HG03558 (cell line): ENCODE measurements at regions not wholly inside any gene's neighbourhood (a gene's known extent, or its start where the extent isn't known, plus 50 kb on each side); places are given as distances from the start of the nearest gene placed in this dataset.
"Not testable (repeated sequence)": the region's sequence is repeated elsewhere in the genome, so short reads cannot be mapped to it uniquely, and the experiment has no call there.

ENCODE experiments used
- ATAC-seq: cut with Tn5 transposase; IDR thresholded peaks from one replicate; pipeline ENCODE4 v1.9.1; 2021; ENCODE audit warnings: moderate number of reproducible peaks; ENCODE audit not compliant: unreplicated experiment; ENCODE audit errors: extremely low read depth

GRCh38 chr11:47928426-47928825 lies 51.9 kb upstream of the PTPRJ start:
- no peak for ATAC-seq

GRCh38 chr11:47924184-47924691 lies 56.1 kb upstream of the PTPRJ start:
- no peak for ATAC-seq

- ATAC-seq = no peak
These were observed 56.7 kb upstream of the PTPRJ start for GRCh38 chr11:47923667-47924066.

- ATAC-seq = not testable (repeated sequence)
These were observed 59.2 kb upstream of the PTPRJ start for GRCh38 chr11:47921080-47921555.

DNA sequence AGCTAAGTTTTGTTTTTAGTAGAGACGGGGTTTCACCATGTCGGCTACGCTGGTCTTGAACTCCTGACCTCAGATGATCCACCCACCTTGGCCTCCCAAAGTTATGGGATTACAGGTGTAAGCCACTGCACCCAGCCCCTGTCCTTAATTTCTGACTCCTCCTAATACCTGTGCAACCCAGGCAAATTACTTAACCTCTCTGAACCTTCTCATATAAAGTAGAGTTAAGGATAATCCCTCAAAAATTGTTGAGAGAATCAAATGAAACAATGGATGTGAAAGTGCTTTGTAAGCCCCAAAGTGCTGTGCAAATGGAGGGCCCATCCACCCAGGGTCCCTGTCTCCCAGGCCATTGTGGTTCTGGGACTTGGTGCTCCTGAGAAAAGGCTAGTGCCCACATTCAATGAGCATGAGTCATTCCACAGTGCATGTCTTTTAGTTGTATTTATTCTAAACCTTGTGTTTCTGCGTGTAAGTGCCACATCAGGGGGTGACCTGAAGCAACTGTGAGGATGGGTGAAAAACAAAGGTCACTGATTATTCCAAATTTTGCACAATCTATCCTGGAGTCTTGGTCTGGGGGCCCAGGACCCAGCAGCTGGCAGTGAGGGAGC lies 61.4 kb upstream of the PTPRJ start:
- no peak for ATAC-seq

- ATAC-seq = no peak
These were observed 62.0 kb upstream of the PTPRJ start for GRCh38 chr11:47918370-47918690.

DNA sequence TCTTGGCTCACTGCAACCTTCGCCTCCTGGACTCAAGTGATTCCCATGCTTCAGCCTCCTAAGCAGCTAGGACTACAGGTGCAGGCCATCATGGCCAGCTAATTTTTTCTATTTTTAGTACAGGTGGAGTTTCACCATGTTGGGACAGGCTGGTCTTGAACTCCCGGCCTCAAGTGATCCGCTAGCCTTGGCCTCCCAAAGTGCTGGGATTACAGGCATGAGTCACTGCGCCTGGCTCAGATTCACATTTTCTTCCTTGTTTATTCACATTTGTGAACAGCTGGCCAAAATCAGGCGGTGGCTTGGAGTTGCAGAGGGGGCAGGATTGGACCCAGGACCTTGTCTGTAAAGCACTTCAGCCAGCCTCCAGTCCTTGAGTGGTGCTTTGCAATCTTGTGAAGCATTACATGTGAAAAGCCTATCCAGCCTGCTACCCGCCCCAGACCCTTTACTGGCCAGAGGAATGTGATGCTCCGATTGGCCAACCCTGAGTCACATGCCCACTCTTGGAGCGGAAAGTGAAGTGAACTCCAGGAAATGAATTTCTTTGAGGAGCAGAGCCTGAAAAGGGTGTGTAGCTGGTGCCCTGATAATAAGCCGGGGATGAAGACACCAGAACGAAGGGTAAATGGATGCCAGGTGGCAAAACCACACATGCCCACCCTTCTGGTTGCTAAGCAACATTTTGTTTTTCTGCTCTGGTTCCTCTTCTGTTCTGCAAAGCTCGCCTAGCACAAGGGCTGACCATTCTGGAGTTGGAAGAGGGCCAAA lies 62.6 kb upstream of the PTPRJ start:
- no peak for ATAC-seq

DNA sequence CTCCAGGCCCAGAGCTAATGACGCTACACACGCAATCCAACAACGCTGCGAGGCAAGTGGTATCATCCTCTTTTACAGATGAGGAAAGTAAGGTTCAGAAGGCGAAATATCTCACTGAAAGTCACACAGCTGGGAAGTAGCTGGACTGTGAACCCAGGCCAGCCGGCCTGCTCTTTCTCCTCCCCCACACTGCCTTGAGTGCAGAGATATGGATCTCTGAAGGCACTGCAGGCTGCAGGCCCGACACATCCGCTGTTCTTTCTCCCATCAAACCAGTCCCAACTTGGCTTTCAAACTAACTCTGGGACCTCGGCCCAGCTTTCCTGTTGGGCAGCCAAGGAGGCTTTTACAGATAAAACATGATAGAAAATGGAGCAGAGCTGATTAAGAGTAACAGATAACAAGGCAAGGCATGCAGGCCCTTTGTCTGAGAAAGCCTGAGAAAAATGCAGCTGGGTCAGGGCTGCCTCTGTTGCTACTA lies 64.0 kb upstream of the PTPRJ start:
- no peak for ATAC-seq

GRCh38 chr11:47915783-47916182 lies 64.6 kb upstream of the PTPRJ start:
- ATAC-seq = no peak

DNA sequence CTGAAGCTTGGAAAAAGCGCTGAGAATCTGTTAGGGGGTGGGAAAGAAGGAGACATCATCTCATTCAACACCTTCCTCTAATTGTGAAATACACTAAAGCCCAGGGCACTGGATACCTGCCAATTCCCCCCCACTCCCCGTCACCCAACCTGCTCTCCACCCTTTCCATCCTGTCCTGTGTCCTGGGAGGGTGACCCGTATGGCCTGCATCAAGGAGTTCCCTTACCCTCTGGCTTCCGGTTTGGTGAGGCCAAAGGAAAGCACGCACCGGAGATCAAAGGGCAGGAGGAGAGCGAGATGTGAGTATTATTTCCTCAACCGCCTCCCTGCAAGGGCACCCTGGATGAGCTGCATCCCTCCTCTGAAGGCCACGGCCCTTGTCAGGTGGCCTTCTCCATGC lies 65.0 kb upstream of the PTPRJ start:
- no peak for ATAC-seq

DNA sequence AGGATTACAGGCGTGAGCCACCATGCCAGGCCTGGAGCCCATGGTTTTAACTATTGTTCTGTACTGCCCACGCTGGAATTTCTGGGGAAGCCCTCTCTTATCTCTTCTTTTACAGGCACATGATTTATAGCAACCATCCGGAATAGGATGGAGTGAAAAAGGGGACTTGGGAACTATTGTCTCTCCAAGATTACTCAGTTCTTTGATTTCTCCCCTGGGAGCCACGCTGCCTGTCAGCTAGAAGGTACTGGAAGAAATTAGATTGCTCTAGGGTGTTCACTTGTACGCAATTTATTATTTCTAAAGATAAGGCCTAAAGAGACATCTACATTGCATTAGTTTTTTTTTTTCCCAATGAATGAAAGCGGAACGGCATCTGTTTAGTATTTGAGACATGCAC lies 65.6 kb upstream of the PTPRJ start:
- no peak for ATAC-seq

DNA sequence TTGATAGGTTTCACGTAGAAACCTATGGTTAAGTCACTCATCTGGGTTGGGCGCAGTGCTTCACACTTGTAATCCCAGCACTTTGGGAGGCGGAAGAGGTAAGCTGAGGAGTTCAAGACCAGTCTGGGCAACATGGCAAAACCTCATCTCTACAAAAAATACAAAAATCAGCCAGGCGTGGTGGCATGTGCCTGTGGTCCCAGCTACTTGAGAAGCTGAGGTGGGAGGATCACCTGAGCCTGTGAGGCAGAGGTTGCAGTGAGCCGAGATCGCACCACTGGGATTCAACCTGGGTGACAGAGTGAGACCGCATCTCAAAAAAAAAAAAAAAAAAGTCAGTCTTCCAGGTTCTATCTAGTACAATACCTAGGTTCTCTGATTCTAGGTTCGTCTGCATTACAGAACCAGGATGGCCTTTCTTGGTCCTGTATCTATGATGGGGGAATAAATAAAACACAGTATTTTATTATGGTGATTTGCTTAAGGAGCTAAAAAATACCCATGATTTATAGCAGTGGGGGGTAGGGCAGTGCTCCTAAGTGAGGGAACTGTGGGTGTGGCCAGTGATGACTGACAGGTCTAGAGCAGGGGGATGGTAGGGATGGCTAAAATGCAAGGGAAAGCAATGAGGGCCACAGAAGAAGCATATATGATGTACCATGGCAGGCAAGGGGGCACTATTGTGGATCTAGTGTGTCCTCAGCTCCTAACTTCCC lies 65.5 kb upstream of the NUP160 start:
- ATAC-seq = no peak

GRCh38 chr11:47912843-47913437 lies 64.8 kb upstream of the NUP160 start:
- no peak for ATAC-seq

DNA sequence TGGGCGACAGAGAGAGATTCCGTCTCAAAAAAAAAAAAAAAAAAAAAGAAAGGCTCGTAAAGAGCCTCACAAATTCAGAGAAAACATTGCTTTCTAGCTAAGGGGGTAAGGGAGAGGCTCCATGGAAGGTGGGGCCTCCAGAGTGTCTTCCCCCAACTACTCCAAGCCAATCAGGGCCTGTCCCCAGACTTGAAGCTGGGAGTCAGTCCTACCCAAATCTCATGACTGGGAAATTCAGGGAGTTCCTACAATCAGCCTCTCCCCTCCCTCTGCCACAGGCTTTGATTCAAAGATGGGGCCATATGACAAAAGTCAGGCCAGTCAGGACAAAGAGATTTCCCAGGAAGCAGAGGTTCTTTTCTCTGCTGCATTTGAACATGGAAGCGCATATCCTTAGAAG lies 63.0 kb upstream of the NUP160 start:
- ATAC-seq = no peak

DNA sequence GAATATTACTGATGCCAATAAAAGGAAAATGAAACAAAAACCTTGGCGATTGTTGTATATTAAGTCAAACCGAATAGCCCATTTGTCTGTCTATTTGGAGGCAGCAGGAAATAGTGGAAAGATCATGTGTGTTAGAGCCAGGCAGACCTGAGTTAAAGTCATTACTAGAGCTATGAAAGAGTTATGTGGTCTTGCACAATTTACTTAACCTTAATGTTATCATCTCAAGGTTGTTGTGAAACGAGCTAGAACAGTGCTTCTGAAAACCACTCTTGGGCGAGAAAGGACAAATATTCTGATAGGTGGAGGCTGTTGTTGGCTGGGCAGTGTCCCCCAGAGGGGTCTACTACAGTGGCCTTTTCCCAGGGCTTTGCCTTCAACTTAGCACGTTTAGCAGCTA lies 60.0 kb upstream of the NUP160 start:
- no peak for ATAC-seq

GRCh38 chr11:47907499-47907898 lies 59.3 kb upstream of the NUP160 start:
- no peak for ATAC-seq

DNA sequence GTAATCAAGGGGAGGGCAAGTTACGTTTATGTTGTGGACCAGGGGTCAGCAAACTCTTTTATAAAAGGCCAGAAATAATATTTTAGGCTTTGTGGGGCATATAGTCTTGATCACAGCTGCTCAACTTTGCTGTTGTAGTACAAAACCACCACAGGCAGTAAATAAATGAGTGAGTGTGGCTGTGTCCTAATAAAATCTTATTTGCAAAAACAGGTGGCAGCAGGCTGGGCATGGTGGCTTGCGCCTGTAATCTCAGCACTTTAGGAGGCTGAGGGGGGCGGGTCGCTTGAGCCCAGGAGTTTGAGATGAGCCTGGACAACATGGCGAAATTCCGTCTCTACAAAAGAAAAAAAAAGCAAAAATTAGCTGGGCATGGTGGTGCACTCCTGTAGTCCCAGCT lies 57.9 kb upstream of the NUP160 start:
- ATAC-seq = no peak

GRCh38 chr11:47905358-47906059 lies 57.4 kb upstream of the NUP160 start:
- ATAC-seq = no peak

- no peak for ATAC-seq
These were observed 56.7 kb upstream of the NUP160 start for GRCh38 chr11:47904808-47905207.

DNA sequence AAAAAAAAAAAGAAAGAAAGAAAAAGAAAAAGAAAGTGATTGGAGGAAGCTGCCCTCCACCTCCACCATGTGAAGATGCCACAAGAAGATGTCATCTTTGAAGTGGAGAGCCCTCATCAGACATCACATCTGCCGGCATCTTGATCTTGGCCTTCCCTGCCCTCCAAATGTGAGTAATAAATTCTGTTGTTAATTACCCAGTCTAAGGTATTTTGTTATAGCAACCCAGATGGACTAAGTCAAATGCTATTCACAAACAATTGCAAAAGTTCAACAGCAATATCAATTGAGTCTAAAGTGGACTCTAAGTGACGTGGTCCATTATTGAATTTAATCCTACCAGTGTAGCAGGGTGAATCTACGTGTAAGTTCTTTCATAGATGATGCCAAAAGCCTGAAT lies 55.9 kb upstream of the NUP160 start:
- no peak for ATAC-seq
